Endothelial cell (in vitro differentiated cells): ENCODE measurements at regions not wholly inside any gene's neighbourhood (a gene's known extent, or its start where the extent isn't known, plus 50 kb on each side); places are given as distances from the start of the nearest gene placed in this dataset.
"Not testable (repeated sequence)": the region's sequence is repeated elsewhere in the genome, so short reads cannot be mapped to it uniquely, and the experiment has no call there.

Source experiments
- DNase-seq: peaks from one replicate; pipeline ENCODE4 v3.0.0; 2021; ENCODE audit warnings: low spot score
- H3K27ac Mint-ChIP-seq: one replicate; pipeline ENCODE4 v1.8.0; 2021; ENCODE audit warnings: mixed read lengths, inconsistent platforms; ENCODE audit not compliant: unreplicated experiment
- H3K27me3 Mint-ChIP-seq: one replicate; pipeline ENCODE4 v1.8.0; 2021; ENCODE audit warnings: mild to moderate bottlenecking, moderate library complexity, mixed read lengths, inconsistent platforms; ENCODE audit not compliant: unreplicated experiment
- H3K36me3 Mint-ChIP-seq: one replicate; pipeline ENCODE4 v1.8.0; 2021; ENCODE audit warnings: mild to moderate bottlenecking, low read depth, mixed read lengths, inconsistent platforms; ENCODE audit not compliant: unreplicated experiment
- H3K4me1 Mint-ChIP-seq: one replicate; pipeline ENCODE4 v1.8.0; 2021; ENCODE audit warnings: mild to moderate bottlenecking, mixed read lengths, inconsistent platforms; ENCODE audit not compliant: unreplicated experiment
- H3K4me3 Mint-ChIP-seq: one replicate; pipeline ENCODE4 v1.8.0; 2021; ENCODE audit warnings: mild to moderate bottlenecking, mixed read lengths, inconsistent platforms; ENCODE audit not compliant: unreplicated experiment
- H3K9me3 Mint-ChIP-seq: one replicate; pipeline ENCODE4 v1.8.0; 2021; ENCODE audit warnings: mixed read lengths, inconsistent platforms; ENCODE audit not compliant: unreplicated experiment
- CTCF ChIP-seq: fragments of 200-600 bp; sonication (generic); IDR thresholded peaks from one replicate; pipeline ENCODE4 v1.5.0; 2021; ENCODE audit warnings: antibody characterized with exemption; ENCODE audit not compliant: unreplicated experiment

GRCh38 chr10:2881720-2882620 lies 185.4 kb upstream of the PFKP start:
- H3K27ac Mint-ChIP-seq, result no peak overlapping the region

DNA sequence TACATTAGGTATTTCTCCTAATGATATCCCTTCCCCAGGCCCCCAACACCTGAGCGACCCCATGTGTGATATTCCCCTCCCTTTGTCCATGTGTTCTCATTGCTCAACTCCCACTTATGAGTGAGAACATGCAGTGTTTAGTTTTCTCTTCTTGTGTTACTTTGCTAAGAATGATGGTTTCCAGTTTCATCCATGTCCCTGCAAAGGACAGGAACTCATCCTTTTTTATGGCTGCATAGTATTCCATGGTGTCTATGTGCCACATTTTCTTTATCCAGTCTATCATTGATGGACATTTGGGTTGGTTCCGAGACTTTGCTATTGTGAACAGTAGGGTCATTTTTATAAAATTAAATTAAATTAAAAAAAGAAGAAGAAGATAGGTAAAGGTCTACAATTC lies 187.3 kb upstream of the PFKP start:
- H3K4me1 Mint-ChIP-seq, H3K27me3 Mint-ChIP-seq, DNase-seq, H3K27ac Mint-ChIP-seq, H3K4me3 Mint-ChIP-seq, H3K9me3 Mint-ChIP-seq, H3K36me3 Mint-ChIP-seq: not testable (repeated sequence)

More at GRCh38 chr10:2881720-2882620, 185.4 kb upstream of the PFKP start:
- Mint-ChIP-seq H3K4me3 (no peak overlapping the region), H3K9me3 (no peaks in the 10 kb centered on the region), H3K4me1 (peaks cover 3% of the 10 kb centered on the region), H3K27me3 (no peaks in the 10 kb centered on the region), H3K36me3 (no peaks in the 10 kb centered on the region)
- TF ChIP-seq CTCF, result no peak
- DNase-seq, result no peak

- no peak overlapping the region for H3K4me3 Mint-ChIP-seq
- no peaks in the 10 kb centered on the region for H3K36me3 Mint-ChIP-seq
- no peaks in the 10 kb centered on the region for H3K27me3 Mint-ChIP-seq
- H3K9me3 Mint-ChIP-seq, result no peaks in the 10 kb centered on the region
- DNase-seq, result no peak
- no peak overlapping the region for H3K27ac Mint-ChIP-seq
- H3K4me1 Mint-ChIP-seq, result peaks cover 3% of the 10 kb centered on the region
- no peak for TF ChIP-seq CTCF
These were observed 188.5 kb upstream of the PFKP start for GRCh38 chr10:2878818-2879217.

- Mint-ChIP-seq H3K9me3 (no peaks in the 10 kb centered on the region), H3K27ac (no peak overlapping the region), H3K36me3 (no peaks in the 10 kb centered on the region), H3K27me3 (no peaks in the 10 kb centered on the region), H3K4me3 (no peak overlapping the region), H3K4me1 (peaks cover 3% of the 10 kb centered on the region)
- no peak for TF ChIP-seq CTCF
- DNase-seq, result no peak
These were observed 191.3 kb upstream of the PFKP start for GRCh38 chr10:2876032-2876431.

- no peak for TF ChIP-seq CTCF
- Mint-ChIP-seq H3K36me3 (no peaks in the 10 kb centered on the region), H3K27me3 (no peaks in the 10 kb centered on the region), H3K9me3 (no peaks in the 10 kb centered on the region), H3K4me3 (no peak overlapping the region), H3K4me1 (no peaks in the 10 kb centered on the region), H3K27ac (no peak overlapping the region)
- no peak for DNase-seq
These were observed 192.4 kb upstream of the PFKP start for GRCh38 chr10:2874963-2875362.
